Sciatic nerve (tissue), 2 donors: ENCODE measurements at regions not wholly inside any gene's neighbourhood (a gene's known extent, or its start where the extent isn't known, plus 50 kb on each side); places are given as distances from the start of the nearest gene placed in this dataset.
"Not testable (repeated sequence)": the region's sequence is repeated elsewhere in the genome, so short reads cannot be mapped to it uniquely, and the experiment has no call there.

ENCODE experiments used
- ATAC-seq: fragments of 200-7000 bp; cut with Tn5 transposase; one replicate; pipeline ENCODE4 v1.9.1; 2020; ENCODE audit warnings: mild to moderate bottlenecking, moderate library complexity
- DNase-seq: peaks from one replicate; pipeline ENCODE4 v3.0.0-alpha.2; 2020; ENCODE audit warnings: low spot score
- intact Hi-C: fragments of 100-400 bp; cut with DNase I; formaldehyde crosslinking; loops from one replicate; pipeline ENCODE4 v1.14.2; 2022
- donor health status: DM: no; HTN: no; CAD: no.
- donor health status: DM: no; HTN: no; CAD: no.

- no peak for DNase-seq
- intact Hi-C loops = no loop called here
- no peak for ATAC-seq
These were observed 54.7 kb upstream of the ARSJ start for GRCh38 chr4:114034189-114034588.

GRCh38 chr4:114036426-114036825 lies 57.0 kb upstream of the ARSJ start:
- no peak for DNase-seq
- intact Hi-C loops = no loop called here
- ATAC-seq = no peak

GRCh38 chr4:114036864-114037263 lies 57.4 kb upstream of the ARSJ start:
- intact Hi-C loops = no loop called here
- ATAC-seq = no peak

GRCh38 chr4:114037988-114038387 lies 58.5 kb upstream of the ARSJ start:
- no peak for ATAC-seq
- DNase-seq = no peak
- intact Hi-C loops = no loop called here

More at GRCh38 chr4:114036864-114037263, 57.4 kb upstream of the ARSJ start:
- DNase-seq = no peak

- ATAC-seq (no peak), DNase-seq (no peak)
- intact Hi-C loops = no loop called here
These were observed 59.4 kb upstream of the ARSJ start for GRCh38 chr4:114038762-114039387.

GRCh38 chr4:114040319-114041116 lies 61.1 kb upstream of the ARSJ start:
- no peak for DNase-seq
- no peak for ATAC-seq
- intact Hi-C loops = no loop called here

- DNase-seq = no peak
- intact Hi-C loops = no loop called here
- no peak for ATAC-seq
These were observed 61.6 kb upstream of the ARSJ start for GRCh38 chr4:114041117-114041475.

GRCh38 chr4:114043116-114043515 lies 63.7 kb upstream of the ARSJ start:
- ATAC-seq (no peak), DNase-seq (no peak)
- intact Hi-C loops = no loop called here

- intact Hi-C loops, DNase-seq, ATAC-seq: not testable (repeated sequence)
These were observed 64.9 kb upstream of the ARSJ start for GRCh38 chr4:114044351-114044750.

GRCh38 chr4:114046331-114046730 lies 66.9 kb upstream of the ARSJ start:
- DNase-seq (no peak), ATAC-seq (no peak)
- intact Hi-C loops = no loop called here

- intact Hi-C loops, ATAC-seq, DNase-seq: not testable (repeated sequence)
These were observed 68.7 kb upstream of the ARSJ start for GRCh38 chr4:114048154-114048553.

GRCh38 chr4:114052227-114052626 lies 72.8 kb upstream of the ARSJ start:
- no peak for ATAC-seq
- intact Hi-C loops = no loop called here
- DNase-seq = no peak

GRCh38 chr4:114056599-114056998 lies 77.2 kb upstream of the ARSJ start:
- DNase-seq (no peak), ATAC-seq (no peak)
- intact Hi-C loops = no loop called here

- intact Hi-C loops = no loop called here
- DNase-seq (no peak), ATAC-seq (no peak)
These were observed 78.3 kb upstream of the ARSJ start for GRCh38 chr4:114057746-114058145.

GRCh38 chr4:114062499-114062898 lies 83.1 kb upstream of the ARSJ start:
- no peak for DNase-seq
- ATAC-seq = no peak
- intact Hi-C loops = no loop called here

GRCh38 chr4:114072781-114073180 lies 93.3 kb upstream of the ARSJ start:
- no peak for DNase-seq
- intact Hi-C loops = no loop called here
- no peak for ATAC-seq

- intact Hi-C loops = no loop called here
- no peak for ATAC-seq
- DNase-seq = no peak
These were observed 97.6 kb upstream of the ARSJ start for GRCh38 chr4:114076899-114077570.

- no peak for DNase-seq
- intact Hi-C loops = no loop called here
- no peak for ATAC-seq
These were observed 98.2 kb upstream of the ARSJ start for GRCh38 chr4:114077610-114078009.

- DNase-seq = no peak
- intact Hi-C loops = no loop called here
- no peak for ATAC-seq
These were observed 99.2 kb upstream of the ARSJ start for GRCh38 chr4:114078636-114079035.

- DNase-seq (no peak), ATAC-seq (no peak)
- intact Hi-C loops = no loop called here
These were observed 102.3 kb upstream of the ARSJ start for GRCh38 chr4:114081783-114082182.
